Mesothelial cell of epicardium (in vitro differentiated cells): ENCODE measurements at regions not wholly inside any gene's neighbourhood (a gene's known extent, or its start where the extent isn't known, plus 50 kb on each side); places are given as distances from the start of the nearest gene placed in this dataset.

ENCODE experiments used
- DNase-seq, 2 experiments: peaks; one replicate each; pipeline ENCODE4 v3.0.0; 2021; ENCODE audit warnings: low spot score in 2 of 2; ENCODE audit not compliant: unreplicated experiment in 2 of 2
- H3K27ac Mint-ChIP-seq: 2 replicates; pipeline ENCODE4 v1.8.0; 2021; ENCODE audit warnings: mixed read lengths
- H3K27me3 Mint-ChIP-seq: 2 replicates; pipeline ENCODE4 v1.8.0; 2021; ENCODE audit warnings: low read depth, mixed read lengths
- H3K36me3 Mint-ChIP-seq: 2 replicates; pipeline ENCODE4 v1.8.0; 2021; ENCODE audit warnings: mixed read lengths
- H3K4me1 Mint-ChIP-seq: 2 replicates; pipeline ENCODE4 v1.8.0; 2021; ENCODE audit warnings: mixed read lengths
- H3K4me3 Mint-ChIP-seq: 2 replicates; pipeline ENCODE4 v1.8.0; 2021; ENCODE audit warnings: mild to moderate bottlenecking, moderate library complexity, mixed read lengths
- H3K9me3 Mint-ChIP-seq: 2 replicates; pipeline ENCODE4 v1.8.0; 2021; ENCODE audit warnings: mixed read lengths
- CTCF ChIP-seq: fragments of 200-600 bp; sonication (generic); IDR thresholded peaks from one replicate; pipeline ENCODE4 v1.5.0; 2021; ENCODE audit warnings: antibody characterized with exemption; ENCODE audit not compliant: unreplicated experiment

GRCh38 chr6:134117409-134117808 lies 65.0 kb upstream of the SLC2A12 start:
- DNase-seq = no peak
- Mint-ChIP-seq H3K36me3 (no peaks in the 10 kb centered on the region), H3K4me1 (peaks cover 9% of the 10 kb centered on the region), H3K27me3 (no peaks in the 10 kb centered on the region), H3K9me3 (peaks cover 4% of the 10 kb centered on the region), H3K27ac (no peak overlapping the region), H3K4me3 (no peak overlapping the region)
- TF ChIP-seq CTCF = no peak

GRCh38 chr6:134115715-134116074 lies 63.3 kb upstream of the SLC2A12 start:
- no peak for TF ChIP-seq CTCF
- no peak overlapping the region for H3K4me3 Mint-ChIP-seq
- no peak for DNase-seq
- no peaks in the 10 kb centered on the region for H3K36me3 Mint-ChIP-seq
- H3K27ac Mint-ChIP-seq = no peak overlapping the region
- peaks cover 4% of the 10 kb centered on the region for H3K9me3 Mint-ChIP-seq
- H3K27me3 Mint-ChIP-seq = no peaks in the 10 kb centered on the region
- H3K4me1 Mint-ChIP-seq = peaks cover 9% of the 10 kb centered on the region

GRCh38 chr6:134114918-134115714 lies 62.7 kb upstream of the SLC2A12 start:
- TF ChIP-seq CTCF = no peak
- peaks cover 9% of the 10 kb centered on the region for H3K4me1 Mint-ChIP-seq
- no peak for DNase-seq
- H3K27me3 Mint-ChIP-seq = no peaks in the 10 kb centered on the region
- no peaks in the 10 kb centered on the region for H3K9me3 Mint-ChIP-seq
- no peak overlapping the region for H3K4me3 Mint-ChIP-seq
- no peaks in the 10 kb centered on the region for H3K36me3 Mint-ChIP-seq
- no peak overlapping the region for H3K27ac Mint-ChIP-seq

GRCh38 chr6:134114489-134114888 lies 62.1 kb upstream of the SLC2A12 start:
- H3K4me1 Mint-ChIP-seq = peaks cover 9% of the 10 kb centered on the region
- no peak for TF ChIP-seq CTCF
- no peak overlapping the region for H3K4me3 Mint-ChIP-seq
- no peak for DNase-seq
- H3K36me3 Mint-ChIP-seq = no peaks in the 10 kb centered on the region
- H3K27me3 Mint-ChIP-seq = no peaks in the 10 kb centered on the region
- no peaks in the 10 kb centered on the region for H3K9me3 Mint-ChIP-seq
- no peak overlapping the region for H3K27ac Mint-ChIP-seq

GRCh38 chr6:134111726-134112125 lies 59.3 kb upstream of the SLC2A12 start:
- H3K4me1 Mint-ChIP-seq = no peaks in the 10 kb centered on the region
- no peaks in the 10 kb centered on the region for H3K27me3 Mint-ChIP-seq
- H3K9me3 Mint-ChIP-seq = no peaks in the 10 kb centered on the region
- TF ChIP-seq CTCF = no peak
- H3K27ac Mint-ChIP-seq = no peak overlapping the region
- no peak for DNase-seq
- no peak overlapping the region for H3K4me3 Mint-ChIP-seq
- no peaks in the 10 kb centered on the region for H3K36me3 Mint-ChIP-seq
